ENCODE measurements at regions not wholly inside any gene's neighbourhood (a gene's known extent, or its start where the extent isn't known, plus 50 kb on each side); places are given as distances from the start of the nearest gene placed in this dataset.

DNA sequence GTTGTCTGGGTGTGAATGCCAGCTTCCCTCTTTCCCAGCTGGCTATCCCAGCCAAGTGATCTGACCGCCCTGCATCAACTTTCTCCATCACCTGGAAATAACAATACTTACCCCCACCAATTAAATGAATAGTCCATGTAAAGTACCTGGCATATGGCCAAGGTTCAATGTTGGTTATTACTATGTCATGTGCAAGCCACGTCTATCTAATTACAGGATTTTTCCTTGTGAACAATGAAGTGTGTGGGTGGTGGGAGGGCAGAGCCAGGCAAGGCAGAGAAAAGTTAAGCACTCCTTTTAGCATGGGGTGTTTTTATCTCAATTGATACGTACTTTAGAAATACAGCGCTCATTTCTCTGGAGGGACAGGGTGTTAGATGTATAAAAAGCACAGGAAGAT is 121.1 kb downstream of the NHLRC3 start (continued):
- no peak for TF ChIP-seq ELF1 (tag; IDR thresholded peaks at IDR 0.05)
- TF ChIP-seq ZNF584 (CRISPR knock-in tag; IDR thresholded peaks at IDR 0.05; ENCODE audit: low read depth): no peak
- no peak for TF ChIP-seq NR3C1 (CRISPR knock-in tag; IDR thresholded peaks at IDR 0.05)
- no peak for TF ChIP-seq ZC3H8 (IDR thresholded peaks at IDR 0.05)
- TF ChIP-seq PYGO2 (tag; IDR thresholded peaks at IDR 0.05): no peak
- TF ChIP-seq HNRNPL (IDR thresholded peaks at IDR 0.05; ENCODE audit: low read depth, low read length): no peak
- TF ChIP-seq MEIS2 (IDR thresholded peaks at IDR 0.05; ENCODE audit: partially characterized antibody): no peak
- no peak for TF ChIP-seq NEUROD1 (IDR thresholded peaks at IDR 0.05; ENCODE audit: borderline replicate concordance, low read depth, low read length, partially characterized antibody)
- no peak for TF ChIP-seq POLR2AphosphoS5 (IDR thresholded peaks at IDR 0.05; ENCODE audit: control insufficient read depth, insufficient read depth, low read depth, low read length)
- TF ChIP-seq, protein P1, sequence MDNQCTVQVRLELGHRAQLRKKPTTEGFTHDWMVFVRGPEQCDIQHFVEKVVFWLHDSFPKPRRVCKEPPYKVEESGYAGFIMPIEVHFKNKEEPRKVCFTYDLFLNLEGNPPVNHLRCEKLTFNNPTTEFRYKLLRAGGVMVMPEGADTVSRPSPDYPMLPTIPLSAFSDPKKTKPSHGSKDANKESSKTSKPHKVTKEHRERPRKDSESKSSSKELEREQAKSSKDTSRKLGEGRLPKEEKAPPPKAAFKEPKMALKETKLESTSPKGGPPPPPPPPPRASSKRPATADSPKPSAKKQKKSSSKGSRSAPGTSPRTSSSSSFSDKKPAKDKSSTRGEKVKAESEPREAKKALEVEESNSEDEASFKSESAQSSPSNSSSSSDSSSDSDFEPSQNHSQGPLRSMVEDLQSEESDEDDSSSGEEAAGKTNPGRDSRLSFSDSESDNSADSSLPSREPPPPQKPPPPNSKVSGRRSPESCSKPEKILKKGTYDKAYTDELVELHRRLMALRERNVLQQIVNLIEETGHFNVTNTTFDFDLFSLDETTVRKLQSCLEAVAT (IDR thresholded peaks at IDR 0.05): no peak
- TF ChIP-seq CXXC5 (CRISPR knock-in tag; IDR thresholded peaks at IDR 0.05): no peak

DNA sequence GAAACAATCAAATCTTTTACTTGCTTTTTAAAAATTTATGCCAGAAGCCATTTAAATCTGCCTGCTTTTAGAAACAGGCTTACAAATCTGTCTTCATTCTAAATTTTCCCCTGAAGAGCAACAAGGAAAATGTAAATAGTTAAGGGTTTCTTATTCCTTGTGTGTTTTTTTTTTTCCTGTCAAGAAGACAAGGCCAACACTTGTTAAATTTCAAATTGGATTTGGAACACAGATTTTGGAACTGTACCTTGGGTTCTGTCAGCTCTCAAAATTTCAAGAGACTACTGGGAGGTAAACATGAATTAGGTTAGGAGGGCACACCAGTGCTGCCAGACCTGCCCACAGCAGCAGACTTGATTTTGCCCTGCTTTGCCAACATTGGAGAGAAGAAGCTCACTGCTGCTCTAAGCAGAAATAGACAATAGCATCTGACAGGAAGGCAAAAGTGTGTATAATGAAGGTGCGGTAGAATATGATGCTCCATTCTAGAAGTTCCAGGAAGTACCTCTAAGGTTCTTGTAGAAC is 121.7 kb downstream of the NHLRC3 start:
- no peak for DNase-seq (ENCODE audit: extremely low read depth in 1 of 4, low spot score in 3 of 4)
- no TSS peak for BruUV-seq (replicated peaks)
- CTCF ChIA-PET (ENCODE audit: low intra/inter-chr PET ratio): no interaction called here
- POLR2A ChIA-PET: interaction anchor here (1.1 kb wide), 1 partner anchor 16 kb away, joined by 3 read pairs; no protein-coding TSS in a partner anchor
- H3K27ac ChIP-seq (ENCODE audit: extremely low read depth, low read depth, low read length): no peak overlapping the region
- H3K9me1 ChIP-seq (ENCODE audit: control insufficient read depth, insufficient read depth, low read length): no peaks in the 10 kb centered on the region
- H3K9me3 ChIP-seq (replicated peaks; ENCODE audit: control insufficient read depth, insufficient read depth, low read depth, low read length): no peaks in the 10 kb centered on the region
- H3K27me3 ChIP-seq (ENCODE audit: control insufficient read depth in 2 of 2, insufficient read depth in 2 of 2, low read length in 2 of 2): no peaks in the 10 kb centered on the region
- in situ Hi-C loops (cut with MboI): loop anchor here (10.0 kb wide), 1 partner anchor 455 kb away; no protein-coding TSS in a partner anchor
- WGBS (ENCODE audit: insufficient coverage, low coverage, missing lambda C conversion rate): 0% methylated on average over 1 of the region's 1 CpG
- H3K36me3 ChIP-seq (ENCODE audit: control insufficient read depth, insufficient read depth, low read length): no peaks in the 10 kb centered on the region
- H3K4me2 ChIP-seq (ENCODE audit: insufficient read depth, low read length): no peak overlapping the region
- no peaks in the 10 kb centered on the region for H3K79me2 ChIP-seq (ENCODE audit: control insufficient read depth, insufficient read depth, low read length)
- H3K9ac ChIP-seq (ENCODE audit: insufficient read depth in 1 of 2, low read depth in 2 of 2, low read length in 2 of 2): no peak overlapping the region
- ATAC-seq: no peak
- intact Hi-C loops (cut with micrococcal nuclease): no loop called here
- H2AFZ ChIP-seq (ENCODE audit: low read depth, low read length): no peak overlapping the region
- FAIRE-seq: no peak
- H3K4me1 ChIP-seq (replicated peaks in 1 of 2; ENCODE audit: control insufficient read depth in 2 of 2, insufficient read depth in 2 of 2, low read length in 2 of 2): no peaks in the 10 kb centered on the region
- no peak overlapping the region for H3K4me3 ChIP-seq
- no peaks in the 10 kb centered on the region for H4K20me1 ChIP-seq (replicated peaks; ENCODE audit: control insufficient read depth, insufficient read depth, low read length)
- TF ChIP-seq HNRNPLL (IDR thresholded peaks at IDR 0.05; ENCODE audit: low read depth, low read length, poor library complexity, severe bottlenecking) (no peak), ZC3H4 (CRISPR knock-in tag; IDR thresholded peaks at IDR 0.05; ENCODE audit: borderline replicate concordance) (no peak), ZNF212 (CRISPR knock-in tag; IDR thresholded peaks at IDR 0.05) (no peak), NR4A1 (CRISPR knock-in tag; IDR thresholded peaks at IDR 0.05) (no peak), NR4A1 (tag; IDR thresholded peaks at IDR 0.05) (no peak), ZC3H8 (IDR thresholded peaks at IDR 0.05) (no peak), MECOM (CRISPR knock-in tag; IDR thresholded peaks at IDR 0.05) (no peak)
- TF ChIP-seq, protein P2, sequence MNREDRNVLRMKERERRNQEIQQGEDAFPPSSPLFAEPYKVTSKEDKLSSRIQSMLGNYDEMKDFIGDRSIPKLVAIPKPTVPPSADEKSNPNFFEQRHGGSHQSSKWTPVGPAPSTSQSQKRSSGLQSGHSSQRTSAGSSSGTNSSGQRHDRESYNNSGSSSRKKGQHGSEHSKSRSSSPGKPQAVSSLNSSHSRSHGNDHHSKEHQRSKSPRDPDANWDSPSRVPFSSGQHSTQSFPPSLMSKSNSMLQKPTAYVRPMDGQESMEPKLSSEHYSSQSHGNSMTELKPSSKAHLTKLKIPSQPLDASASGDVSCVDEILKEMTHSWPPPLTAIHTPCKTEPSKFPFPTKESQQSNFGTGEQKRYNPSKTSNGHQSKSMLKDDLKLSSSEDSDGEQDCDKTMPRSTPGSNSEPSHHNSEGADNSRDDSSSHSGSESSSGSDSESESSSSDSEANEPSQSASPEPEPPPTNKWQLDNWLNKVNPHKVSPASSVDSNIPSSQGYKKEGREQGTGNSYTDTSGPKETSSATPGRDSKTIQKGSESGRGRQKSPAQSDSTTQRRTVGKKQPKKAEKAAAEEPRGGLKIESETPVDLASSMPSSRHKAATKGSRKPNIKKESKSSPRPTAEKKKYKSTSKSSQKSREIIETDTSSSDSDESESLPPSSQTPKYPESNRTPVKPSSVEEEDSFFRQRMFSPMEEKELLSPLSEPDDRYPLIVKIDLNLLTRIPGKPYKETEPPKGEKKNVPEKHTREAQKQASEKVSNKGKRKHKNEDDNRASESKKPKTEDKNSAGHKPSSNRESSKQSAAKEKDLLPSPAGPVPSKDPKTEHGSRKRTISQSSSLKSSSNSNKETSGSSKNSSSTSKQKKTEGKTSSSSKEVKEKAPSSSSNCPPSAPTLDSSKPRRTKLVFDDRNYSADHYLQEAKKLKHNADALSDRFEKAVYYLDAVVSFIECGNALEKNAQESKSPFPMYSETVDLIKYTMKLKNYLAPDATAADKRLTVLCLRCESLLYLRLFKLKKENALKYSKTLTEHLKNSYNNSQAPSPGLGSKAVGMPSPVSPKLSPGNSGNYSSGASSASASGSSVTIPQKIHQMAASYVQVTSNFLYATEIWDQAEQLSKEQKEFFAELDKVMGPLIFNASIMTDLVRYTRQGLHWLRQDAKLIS (CRISPR knock-in tag; IDR thresholded peaks at IDR 0.05): no peak
